CD14-positive monocyte (primary cell): ENCODE measurements at regions not wholly inside any gene's neighbourhood (a gene's known extent, or its start where the extent isn't known, plus 50 kb on each side); places are given as distances from the start of the nearest gene placed in this dataset.

Experiments used
- DNase-seq, 3 donors: peaks; one replicate each; pipeline ENCODE4 v3.0.0-alpha.2; 2011 to 2022
- H2AFZ ChIP-seq: 2 replicates; pipeline ENCODE4 v1.6.0; 2012; ENCODE audit warnings: mild to moderate bottlenecking, low read depth, low read length, inconsistent platforms; ENCODE audit not compliant: insufficient read depth, poor library complexity, severe bottlenecking
- H3K27ac ChIP-seq, 2 donors: 1 replicate in 1 of 2; 2 replicates in 1 of 2; pipeline ENCODE4 v1.5.1; 2012 to 2013; ENCODE audit warnings: low read length in 2 of 2, control low read depth in 1 of 2, inconsistent platforms in 1 of 2, low read depth in 1 of 2, mild to moderate bottlenecking in 1 of 2
- H3K27me3 ChIP-seq, 2 donors: one replicate each; pipeline versions ENCODE4 v1.6.0 to v1.6.1; 2011 to 2013; ENCODE audit warnings: low read length in 2 of 2; ENCODE audit not compliant: control insufficient read depth in 2 of 2, insufficient read depth in 2 of 2
- H3K36me3 ChIP-seq, 2 donors: replicated peaks in 1 of 2; 1 replicate in 1 of 2; 2 replicates in 1 of 2; pipeline versions ENCODE4 v1.5.1 to v1.6.1; 2012 to 2013; ENCODE audit warnings: low read length in 2 of 2, control low read depth in 1 of 2, inconsistent platforms in 1 of 2, mild to moderate bottlenecking in 1 of 2; ENCODE audit not compliant: insufficient read depth in 2 of 2, control insufficient read depth in 1 of 2
- H3K4me1 ChIP-seq, 2 donors: 1 replicate in 1 of 2; 2 replicates in 1 of 2; pipeline versions ENCODE4 v1.5.1 to v1.6.1; 2012 to 2013; ENCODE audit warnings: low read length in 2 of 2, control low read depth in 1 of 2, inconsistent platforms in 1 of 2, mild to moderate bottlenecking in 1 of 2, moderate library complexity in 1 of 2; ENCODE audit not compliant: insufficient read depth in 2 of 2, control insufficient read depth in 1 of 2
- H3K4me2 ChIP-seq: replicated peaks from 2 replicates; pipeline ENCODE3; 2012; ENCODE audit warnings: low read length, moderate library complexity, mild to moderate bottlenecking; ENCODE audit not compliant: poor library complexity, severe bottlenecking; ENCODE audit errors: extremely low read depth
- H3K4me3 ChIP-seq, 3 experiments: fragments of 200-600 bp in 1 of 3; sonication (generic) in 1 of 3; replicated peaks in 1 of 3; 1 replicate in 2 of 3; 2 replicates in 1 of 3; pipeline ENCODE4 v1.5.1; 2011 to 2013; ENCODE audit warnings: low read length in 3 of 3, mild to moderate bottlenecking in 3 of 3, control low read depth in 2 of 3, low read depth in 2 of 3, inconsistent platforms in 1 of 3, moderate library complexity in 1 of 3
- H3K79me2 ChIP-seq: 2 replicates; pipeline ENCODE4 v1.6.0; 2012; ENCODE audit warnings: mild to moderate bottlenecking, control low read depth, inconsistent platforms, low read length, moderate library complexity; ENCODE audit not compliant: insufficient read depth
- H3K9ac ChIP-seq: 2 replicates; pipeline ENCODE4 v1.6.0; 2017; ENCODE audit warnings: low read length, mild to moderate bottlenecking; ENCODE audit not compliant: insufficient read depth, poor library complexity, severe bottlenecking
- H3K9me3 ChIP-seq, 2 donors: replicated peaks in 1 of 2; 1 replicate in 1 of 2; 2 replicates in 1 of 2; pipeline versions ENCODE4 v1.5.1 to v1.6.1; 2012 to 2013; ENCODE audit warnings: low read length in 2 of 2, control low read depth in 1 of 2; ENCODE audit not compliant: control insufficient read depth in 1 of 2, insufficient read depth in 1 of 2
- H4K20me1 ChIP-seq: 2 replicates; pipeline ENCODE4 v1.6.0; 2012; ENCODE audit warnings: mild to moderate bottlenecking, low read length, control low read depth, moderate library complexity; ENCODE audit not compliant: insufficient read depth
- H3K27ac Mint-ChIP-seq, 7 donors: one replicate each; pipeline ENCODE4 v1.8.0; 2020; ENCODE audit warnings: mild to moderate bottlenecking in 7 of 7, mixed read lengths in 7 of 7, moderate library complexity in 6 of 7, inconsistent platforms in 2 of 7
- H3K27me3 Mint-ChIP-seq, 3 donors: one replicate each; pipeline ENCODE4 v1.8.0; 2021 to 2022; ENCODE audit warnings: low read depth in 3 of 3, mild to moderate bottlenecking in 3 of 3, mixed read lengths in 3 of 3, moderate library complexity in 3 of 3, inconsistent platforms in 1 of 3
- H3K36me3 Mint-ChIP-seq, 2 donors: one replicate each; pipeline ENCODE4 v1.8.0; 2020; ENCODE audit warnings: mixed read lengths in 2 of 2, inconsistent platforms in 1 of 2, mild to moderate bottlenecking in 1 of 2
- H3K4me1 Mint-ChIP-seq: one replicate; pipeline ENCODE4 v1.8.0; 2020; ENCODE audit warnings: mild to moderate bottlenecking, mixed read lengths
- H3K4me3 Mint-ChIP-seq, 2 donors: one replicate each; pipeline ENCODE4 v1.8.0; 2020; ENCODE audit warnings: mild to moderate bottlenecking in 2 of 2, mixed read lengths in 2 of 2, moderate library complexity in 1 of 2
- H3K9me3 Mint-ChIP-seq, 7 donors: one replicate each; pipeline ENCODE4 v1.8.0; 2020 to 2022; ENCODE audit warnings: mixed read lengths in 7 of 7, mild to moderate bottlenecking in 6 of 7, moderate library complexity in 6 of 7, inconsistent platforms in 2 of 7
- WGBS: methylation state at CpG from one replicate; pipeline ENCODE4 v1.1.5; 2013; ENCODE audit warnings: missing lambda C conversion rate; ENCODE audit not compliant: insufficient coverage; 5-methylcytosine and 5-hydroxymethylcytosine counted together
- intact Hi-C, 2 donors: fragments of 100-400 bp; cut with micrococcal nuclease; formaldehyde crosslinking; loops; one replicate each; pipeline versions ENCODE4 v1.15.0 to v1.15.1; 2023
- TF ChIP-seq, protein P1 (sequence below): fragments of 200-600 bp; IDR thresholded peaks from one replicate; pipeline ENCODE4 v1.8.0; 2022; ENCODE audit warnings: antibody characterized with exemption, mild to moderate bottlenecking

DNA sequence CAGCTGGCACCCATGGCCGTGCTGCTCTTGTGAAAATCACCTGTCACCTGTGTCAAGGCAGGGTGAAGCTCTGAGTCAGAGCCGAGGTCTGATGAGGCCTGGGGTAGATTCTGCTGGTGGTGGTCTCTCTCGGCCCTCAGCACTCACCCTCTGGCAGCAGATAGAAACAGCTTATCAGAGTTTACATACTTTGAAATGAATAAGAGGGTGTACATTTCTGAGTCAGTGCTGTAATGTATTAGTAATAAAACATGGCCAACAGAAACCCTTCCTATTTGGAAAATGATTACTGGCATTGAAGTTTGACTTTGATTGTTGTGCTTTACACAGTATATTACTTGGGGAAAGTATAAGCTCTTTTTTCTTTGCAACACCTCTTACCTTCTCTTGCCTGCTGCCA, 228.8 kb downstream of the SNX10 start:
- H3K36me3 Mint-ChIP-seq: no peaks in the 10 kb centered on the region
- Histone ChIP-seq H3K9ac (no peak overlapping the region), H3K79me2 (no peaks in the 10 kb centered on the region), H4K20me1 (no peaks in the 10 kb centered on the region), H3K27ac (no peak overlapping the region), H3K4me2 (no peak overlapping the region), H3K9me3 (no peaks in the 10 kb centered on the region), H2AFZ (no peak overlapping the region), H3K27me3 (no peaks in the 10 kb centered on the region), H3K4me3 (no peak overlapping the region), H3K36me3 (no peaks in the 10 kb centered on the region), H3K4me1 (no peaks in the 10 kb centered on the region)
- H3K4me3 Mint-ChIP-seq: no peak overlapping the region
- no peak for DNase-seq
- H3K4me1 Mint-ChIP-seq: peaks cover 4% of the 10 kb centered on the region
- 92% methylated on average over 2 of the region's 3 CpGs for WGBS
- H3K27me3 Mint-ChIP-seq: peaks cover 0 to 3% (median 1%) of the 10 kb centered on the region in 3 donors
- TF ChIP-seq, protein P1, sequence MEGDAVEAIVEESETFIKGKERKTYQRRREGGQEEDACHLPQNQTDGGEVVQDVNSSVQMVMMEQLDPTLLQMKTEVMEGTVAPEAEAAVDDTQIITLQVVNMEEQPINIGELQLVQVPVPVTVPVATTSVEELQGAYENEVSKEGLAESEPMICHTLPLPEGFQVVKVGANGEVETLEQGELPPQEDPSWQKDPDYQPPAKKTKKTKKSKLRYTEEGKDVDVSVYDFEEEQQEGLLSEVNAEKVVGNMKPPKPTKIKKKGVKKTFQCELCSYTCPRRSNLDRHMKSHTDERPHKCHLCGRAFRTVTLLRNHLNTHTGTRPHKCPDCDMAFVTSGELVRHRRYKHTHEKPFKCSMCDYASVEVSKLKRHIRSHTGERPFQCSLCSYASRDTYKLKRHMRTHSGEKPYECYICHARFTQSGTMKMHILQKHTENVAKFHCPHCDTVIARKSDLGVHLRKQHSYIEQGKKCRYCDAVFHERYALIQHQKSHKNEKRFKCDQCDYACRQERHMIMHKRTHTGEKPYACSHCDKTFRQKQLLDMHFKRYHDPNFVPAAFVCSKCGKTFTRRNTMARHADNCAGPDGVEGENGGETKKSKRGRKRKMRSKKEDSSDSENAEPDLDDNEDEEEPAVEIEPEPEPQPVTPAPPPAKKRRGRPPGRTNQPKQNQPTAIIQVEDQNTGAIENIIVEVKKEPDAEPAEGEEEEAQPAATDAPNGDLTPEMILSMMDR: no peak
- intact Hi-C loops: no loop called here
- no peak overlapping the region for H3K27ac Mint-ChIP-seq
- H3K9me3 Mint-ChIP-seq: peaks cover 0 to 3% (median 0%) of the 10 kb centered on the region in 7 donors

DNA sequence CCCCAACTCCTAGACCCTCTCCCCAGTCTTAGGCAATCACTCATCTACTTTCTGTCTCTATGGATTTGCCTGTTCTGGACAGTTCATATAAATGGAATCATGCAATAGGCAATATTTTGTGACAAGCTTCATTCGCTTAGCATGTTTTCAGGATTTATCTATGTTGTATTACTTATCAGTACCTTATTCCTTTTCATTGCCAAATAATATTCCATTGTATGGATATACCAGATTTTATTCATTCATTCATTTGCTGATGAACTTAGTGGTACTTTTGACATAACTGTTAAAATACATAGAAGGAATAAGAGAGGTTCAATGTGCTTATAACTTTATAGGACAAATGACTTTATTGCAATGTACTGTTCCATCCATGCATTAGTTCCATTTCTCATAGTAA, 231.0 kb downstream of the SNX10 start:
- peaks cover 0 to 1% (median 0%) of the 10 kb centered on the region in 3 donors for H3K27me3 Mint-ChIP-seq
- Histone ChIP-seq H3K9me3 (no peaks in the 10 kb centered on the region), H3K79me2 (no peaks in the 10 kb centered on the region), H3K27ac (no peak overlapping the region), H2AFZ (no peak overlapping the region), H3K4me3 (no peak overlapping the region), H4K20me1 (no peaks in the 10 kb centered on the region), H3K36me3 (no peaks in the 10 kb centered on the region), H3K9ac (no peak overlapping the region), H3K4me1 (no peaks in the 10 kb centered on the region), H3K27me3 (no peaks in the 10 kb centered on the region), H3K4me2 (no peak overlapping the region)
- no peaks in the 10 kb centered on the region for H3K36me3 Mint-ChIP-seq
- H3K4me3 Mint-ChIP-seq: no peak overlapping the region
- WGBS: no CpG with 5 or more reads among the region's 1 CpG
- intact Hi-C loops: no loop called here
- peaks cover 6% of the 10 kb centered on the region for H3K4me1 Mint-ChIP-seq
- H3K27ac Mint-ChIP-seq: no peak overlapping the region
- TF ChIP-seq, protein P1: no peak
- DNase-seq: no peak
- no peaks in the 10 kb centered on the region for H3K9me3 Mint-ChIP-seq
